HG03457 (cell line): ENCODE measurements at regions not wholly inside any gene's neighbourhood (a gene's known extent, or its start where the extent isn't known, plus 50 kb on each side); places are given as distances from the start of the nearest gene placed in this dataset.
"Not testable (repeated sequence)": the region's sequence is repeated elsewhere in the genome, so short reads cannot be mapped to it uniquely, and the experiment has no call there.

Source experiments
- ATAC-seq: cut with Tn5 transposase; IDR thresholded peaks from one replicate; pipeline ENCODE4 v1.9.1; 2021; ENCODE audit warnings: moderate number of reproducible peaks; ENCODE audit not compliant: unreplicated experiment

DNA sequence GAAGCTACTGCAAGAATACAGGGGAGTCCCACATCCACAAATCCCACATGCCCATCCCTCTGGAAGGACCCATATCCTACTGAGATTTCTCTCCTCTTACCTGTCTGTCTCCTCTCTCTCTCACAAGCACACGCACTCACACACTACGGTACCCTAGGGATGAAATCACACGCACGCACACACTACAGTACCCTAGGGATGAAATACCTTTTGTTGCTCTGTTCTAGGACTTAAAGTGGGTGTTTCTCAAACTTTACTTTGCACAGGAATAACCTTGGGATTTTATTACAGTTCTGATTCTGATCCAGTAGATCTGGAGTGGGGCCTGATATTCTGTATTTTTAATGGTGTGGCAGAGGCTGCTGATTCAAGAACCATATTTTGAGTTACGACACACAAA lies 622.2 kb upstream of the ZNF385D start:
- ATAC-seq = no peak

DNA sequence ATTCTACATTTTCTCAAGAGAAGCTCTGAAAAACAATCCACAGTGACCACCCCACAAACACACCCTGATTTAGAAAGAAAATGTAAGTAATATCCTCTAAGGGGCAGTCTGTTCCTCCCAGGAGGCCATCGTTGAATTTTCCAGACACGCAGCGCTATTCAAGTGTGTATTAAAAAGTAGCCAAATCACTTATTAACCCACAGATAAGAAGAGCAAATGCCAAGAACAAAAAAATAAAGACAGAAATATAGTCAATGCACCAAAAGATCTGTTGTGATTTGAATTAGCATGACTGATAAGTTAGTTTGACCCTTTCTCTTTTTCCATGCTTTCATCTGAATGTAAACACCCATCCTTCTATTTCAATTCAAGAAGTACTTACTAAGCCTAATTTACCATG lies 622.8 kb upstream of the ZNF385D start:
- ATAC-seq = no peak

DNA sequence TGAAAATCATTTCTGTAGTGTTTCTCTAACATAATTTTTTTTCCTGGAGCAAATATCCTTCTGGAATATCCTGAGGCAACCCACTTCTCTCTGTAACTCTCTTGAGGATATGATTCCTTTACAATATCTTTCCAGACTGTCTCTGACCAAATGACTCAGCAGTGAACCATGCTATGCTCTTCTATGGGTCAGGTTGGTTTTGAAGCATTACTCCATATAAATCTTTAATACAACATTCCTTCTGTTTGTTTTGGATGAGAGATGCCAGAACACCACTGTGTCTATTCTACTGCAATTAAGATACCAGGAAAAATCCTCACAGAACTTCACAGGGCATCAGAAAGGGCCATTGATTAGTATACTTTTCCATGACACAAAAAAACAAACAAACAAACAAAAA lies 626.4 kb upstream of the ZNF385D start:
- no peak for ATAC-seq

DNA sequence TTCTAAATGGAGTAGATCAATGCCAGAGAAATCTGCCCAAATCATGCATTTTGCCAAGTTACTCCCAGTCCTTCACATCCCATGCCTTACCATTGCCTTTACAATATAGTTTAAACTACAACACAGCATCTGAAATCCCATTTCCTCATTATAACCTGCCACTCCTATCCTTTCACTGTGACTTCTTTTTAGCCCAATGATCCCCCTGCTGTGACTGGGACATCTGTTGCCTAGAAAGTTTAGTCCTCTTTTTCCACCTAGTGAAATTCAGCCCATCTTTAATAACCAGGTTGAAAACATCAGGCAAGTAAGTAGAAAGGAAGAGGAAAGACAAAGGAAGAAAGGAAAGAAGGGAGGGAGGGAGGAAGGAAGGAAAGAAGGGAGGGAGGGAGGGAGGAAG lies 627.9 kb upstream of the ZNF385D start:
- no peak for ATAC-seq

DNA sequence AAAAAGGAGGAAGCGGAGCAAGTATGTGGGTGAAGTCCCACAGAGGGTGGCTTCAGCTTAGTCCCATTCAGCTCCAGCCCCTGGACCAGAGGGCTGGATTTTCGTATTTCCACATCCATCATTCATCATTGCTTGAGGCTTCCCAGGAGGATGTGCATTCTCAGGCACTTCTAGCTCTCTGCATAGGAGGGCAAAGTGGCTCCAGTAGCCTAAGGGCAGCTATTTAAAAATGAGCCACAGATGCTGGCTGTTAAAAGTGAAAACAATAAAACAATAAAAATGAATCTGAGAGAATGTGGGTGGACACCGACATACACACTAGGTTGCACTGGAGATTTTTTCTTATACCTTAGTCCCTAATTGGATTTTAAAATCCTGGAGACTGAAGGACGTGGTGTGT lies 629.2 kb upstream of the ZNF385D start:
- no peak for ATAC-seq

DNA sequence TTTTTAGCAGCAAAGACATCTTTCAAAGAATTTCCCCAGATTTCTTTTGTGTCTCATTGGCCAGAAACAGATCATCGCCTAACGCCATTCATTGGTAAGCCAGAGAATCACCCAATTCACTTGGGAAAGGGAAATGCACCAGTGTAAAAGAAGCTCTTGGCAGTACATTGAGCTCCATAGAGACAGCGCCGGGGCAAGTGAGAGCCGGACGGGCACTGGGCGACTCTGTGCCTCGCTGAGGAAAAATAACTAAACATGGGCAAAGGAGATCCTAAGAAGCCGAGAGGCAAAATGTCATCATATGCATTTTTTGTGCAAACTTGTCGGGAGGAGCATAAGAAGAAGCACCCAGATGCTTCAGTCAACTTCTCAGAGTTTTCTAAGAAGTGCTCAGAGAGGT lies 630.6 kb upstream of the ZNF385D start:
- ATAC-seq = not testable (repeated sequence)

DNA sequence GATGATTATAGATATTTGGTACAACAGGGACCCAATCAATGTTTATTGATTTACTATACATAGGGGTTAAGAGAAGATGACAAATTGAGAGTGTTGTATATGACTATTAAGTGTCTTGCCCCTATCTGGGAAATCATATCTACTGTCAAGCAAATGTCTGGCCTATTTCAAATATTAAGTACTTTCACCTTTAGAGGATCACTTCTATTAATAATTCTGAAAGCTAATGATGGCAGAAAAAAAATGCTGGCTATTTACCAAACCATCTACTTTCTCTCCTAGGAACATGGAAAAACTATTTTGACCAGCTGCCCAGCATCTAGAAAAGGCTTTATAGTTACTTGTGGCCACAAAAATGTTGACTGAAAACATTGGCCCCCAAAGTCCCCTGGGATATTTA lies 632.3 kb upstream of the ZNF385D start:
- no peak for ATAC-seq

DNA sequence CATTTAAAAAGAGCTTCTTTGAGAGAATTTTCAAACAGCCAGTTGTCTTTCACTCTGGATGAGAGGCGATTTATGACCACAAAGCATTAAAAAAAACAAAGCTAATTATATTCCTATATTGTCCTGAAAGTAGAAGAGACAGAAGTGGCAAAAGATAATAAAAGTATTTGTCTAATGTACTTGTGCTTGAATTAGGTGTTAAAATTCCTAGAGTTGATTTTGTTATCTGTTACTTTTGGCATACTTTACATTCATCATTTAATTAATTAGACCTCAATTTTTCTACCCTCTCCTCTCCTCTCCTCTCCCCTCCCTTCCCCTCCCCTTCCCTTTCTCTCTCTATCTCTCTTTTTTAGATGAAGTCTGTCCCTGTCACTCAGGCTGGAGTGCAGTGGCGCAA lies 635.1 kb upstream of the ZNF385D start:
- no peak for ATAC-seq

DNA sequence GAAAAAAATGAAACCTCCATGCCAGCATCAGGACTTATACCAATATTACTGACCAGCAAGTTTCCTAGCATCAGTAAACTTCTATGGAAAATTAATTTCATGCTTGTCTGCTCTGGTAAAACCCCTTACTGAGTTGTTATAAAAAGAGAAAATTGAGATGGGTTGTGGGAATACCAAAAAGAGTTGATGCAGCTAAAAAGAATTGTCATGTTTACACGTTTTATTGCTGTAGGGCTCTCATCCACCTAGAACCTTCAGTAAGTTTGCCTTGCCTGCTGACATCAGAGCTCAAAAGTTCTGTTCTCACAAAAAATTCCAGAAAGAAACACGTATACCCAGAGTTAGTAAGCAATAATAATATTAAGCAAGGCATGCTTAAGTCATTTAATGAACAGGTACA lies 641.3 kb upstream of the ZNF385D start:
- ATAC-seq = no peak

DNA sequence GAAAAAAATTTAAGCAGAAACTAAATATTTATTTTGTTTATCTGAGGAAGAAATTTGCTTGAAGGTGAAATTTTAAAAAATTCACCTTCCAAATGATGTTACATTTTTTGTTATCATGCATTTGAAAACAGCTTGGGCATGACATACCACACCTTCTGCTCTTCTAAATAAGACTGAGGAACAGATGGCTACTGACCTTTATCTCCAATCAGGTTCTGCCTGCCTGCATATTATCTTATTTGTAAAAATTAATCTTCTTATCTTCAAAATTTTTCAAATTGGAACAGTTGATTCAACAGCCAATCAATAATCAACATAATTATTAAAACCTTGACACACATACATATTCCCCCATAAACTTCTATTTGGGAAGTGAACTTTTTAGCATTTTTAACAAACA lies 641.8 kb upstream of the ZNF385D start:
- ATAC-seq = no peak

DNA sequence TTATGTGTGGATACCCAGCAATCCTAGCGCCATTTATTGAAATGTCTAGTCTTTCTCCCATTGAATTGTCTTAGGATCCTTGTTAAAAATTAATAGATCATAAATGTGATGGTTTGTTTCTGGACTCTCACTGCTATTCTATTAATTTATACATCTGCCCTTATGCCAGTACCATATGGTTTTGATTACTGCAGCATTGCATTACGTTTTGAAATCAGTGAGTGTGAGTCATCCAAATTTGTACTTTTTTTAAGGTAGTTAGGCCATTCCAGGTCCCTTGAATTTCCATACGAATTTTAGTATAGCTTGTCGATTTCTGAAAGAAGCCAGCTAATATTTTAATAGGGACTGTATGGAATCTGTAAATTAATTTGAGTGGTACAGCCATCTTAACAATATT lies 648.6 kb upstream of the ZNF385D start:
- ATAC-seq = no peak

DNA sequence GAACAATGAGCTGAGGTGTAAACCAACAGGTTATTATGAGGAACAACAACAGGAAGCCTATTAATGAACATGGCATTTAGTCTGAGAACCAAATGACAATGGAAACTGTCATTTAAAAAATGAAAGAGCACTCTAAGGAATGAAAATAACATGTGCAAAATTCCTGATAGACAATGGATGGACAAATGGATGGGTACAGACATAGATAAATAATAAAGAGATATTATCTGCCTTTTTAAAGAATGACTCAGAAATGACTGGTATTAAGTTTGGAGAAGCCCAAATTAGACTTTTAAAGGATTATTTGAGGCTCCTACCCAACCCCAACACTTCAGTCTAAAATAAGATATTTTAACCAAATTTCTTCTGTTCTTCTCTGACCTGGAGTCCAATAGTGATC lies 650.5 kb upstream of the ZNF385D start:
- ATAC-seq = no peak

DNA sequence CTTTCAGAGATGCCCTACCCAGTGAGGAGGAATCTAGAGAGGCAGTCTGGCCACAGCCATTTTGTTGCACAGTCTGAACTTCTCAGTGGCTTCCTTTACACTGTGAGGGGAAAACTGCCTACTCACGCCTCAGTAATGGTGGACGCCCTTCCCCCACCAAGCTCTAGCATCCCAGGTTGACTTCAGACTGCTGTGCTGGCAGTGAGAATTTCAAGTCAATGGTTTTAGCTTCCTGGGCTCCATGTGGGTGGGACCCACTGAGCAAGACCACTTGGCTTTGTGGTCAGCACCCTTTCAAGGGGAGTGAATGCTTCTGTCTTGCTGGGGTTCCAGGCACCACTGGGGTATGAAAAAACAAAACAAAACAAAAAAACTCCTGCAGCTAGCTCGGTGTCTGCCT lies 663.2 kb upstream of the ZNF385D start:
- no peak for ATAC-seq

DNA sequence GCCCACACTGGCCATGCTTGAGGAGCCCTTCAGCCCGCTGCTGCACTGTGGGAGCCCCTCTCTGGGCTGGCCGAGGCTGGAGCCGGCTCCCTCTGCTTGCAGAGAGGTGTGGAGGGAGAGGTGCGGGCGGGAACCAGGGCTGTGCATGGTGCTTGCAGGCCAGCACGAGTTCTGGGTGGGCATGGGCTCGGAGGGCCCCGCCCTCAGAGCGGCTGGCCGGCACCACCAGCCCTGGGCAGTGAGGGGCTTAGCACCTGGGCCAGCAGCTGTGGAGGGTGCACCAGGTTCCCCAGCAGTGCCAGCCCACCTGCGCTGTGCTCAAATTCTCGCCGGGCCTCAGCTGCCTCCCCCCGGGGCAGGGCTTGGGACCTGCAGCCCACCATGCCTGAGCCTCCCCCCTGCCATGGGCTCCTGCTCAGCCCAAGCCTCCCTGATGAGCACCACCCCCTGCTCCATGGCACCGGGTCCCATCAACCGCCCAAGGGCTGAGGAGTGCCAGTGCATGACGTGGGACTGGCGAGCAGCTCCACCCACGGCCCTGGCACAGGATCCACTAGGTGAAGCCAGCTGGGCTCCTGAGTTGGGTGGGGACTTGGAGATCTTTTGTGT lies 665.9 kb upstream of the ZNF385D start:
- ATAC-seq = not testable (repeated sequence)

DNA sequence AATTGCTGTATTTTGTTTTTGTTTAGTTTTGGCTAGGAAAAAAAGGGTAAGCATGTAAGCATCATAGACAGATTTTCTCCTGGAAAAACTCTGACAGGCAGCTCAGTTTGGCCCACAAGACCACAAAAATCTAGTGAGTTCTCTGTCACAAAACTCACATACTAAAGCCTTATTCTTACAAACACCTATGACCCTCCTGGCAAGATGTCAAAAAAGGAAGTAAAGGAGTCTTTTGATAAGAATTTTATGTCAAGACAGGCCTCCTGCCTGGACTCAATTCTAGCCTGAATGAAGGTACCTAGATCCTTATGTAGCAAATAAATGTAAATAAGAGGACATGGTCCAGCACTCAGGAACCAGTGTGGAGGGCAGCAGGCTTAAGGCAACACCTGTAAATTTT lies 668.3 kb upstream of the ZNF385D start:
- ATAC-seq = no peak

DNA sequence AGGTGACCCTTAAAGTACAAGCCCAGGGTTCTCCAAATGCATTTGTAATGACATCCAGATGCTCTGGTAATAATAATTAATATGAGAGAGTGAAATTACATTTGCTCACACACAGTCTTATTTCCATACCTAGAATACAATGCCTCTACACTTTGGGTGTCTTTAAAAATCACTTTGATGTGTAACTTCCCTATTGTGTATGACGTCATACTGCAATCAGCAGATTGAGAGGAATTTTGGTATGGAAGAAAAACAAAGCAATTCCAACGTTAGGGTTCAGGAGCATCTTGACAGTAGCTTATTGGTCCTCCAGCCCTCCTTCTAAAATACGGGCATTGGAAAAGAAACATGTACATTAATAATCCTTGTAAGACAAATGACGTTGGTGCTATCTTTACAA lies 670.6 kb upstream of the ZNF385D start:
- no peak for ATAC-seq

DNA sequence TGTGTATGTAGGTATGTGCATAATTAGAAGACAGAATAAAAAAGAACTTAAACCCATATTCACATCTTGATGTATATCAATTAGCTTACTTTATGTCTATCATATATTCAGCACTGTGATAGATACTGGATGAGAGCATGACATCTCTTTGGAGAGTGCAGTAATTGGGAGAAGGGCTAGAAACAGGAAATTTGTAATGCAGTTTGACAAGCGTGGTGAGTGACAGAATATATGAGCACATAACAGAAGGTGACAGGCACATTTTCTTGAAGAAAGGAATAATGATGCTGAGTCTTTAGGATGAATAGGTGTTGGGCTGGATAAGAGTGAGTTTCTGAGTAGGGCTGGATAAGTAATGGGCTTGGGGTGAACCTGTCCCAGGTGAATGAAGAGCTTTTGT lies 680.3 kb upstream of the ZNF385D start:
- ATAC-seq = no peak

DNA sequence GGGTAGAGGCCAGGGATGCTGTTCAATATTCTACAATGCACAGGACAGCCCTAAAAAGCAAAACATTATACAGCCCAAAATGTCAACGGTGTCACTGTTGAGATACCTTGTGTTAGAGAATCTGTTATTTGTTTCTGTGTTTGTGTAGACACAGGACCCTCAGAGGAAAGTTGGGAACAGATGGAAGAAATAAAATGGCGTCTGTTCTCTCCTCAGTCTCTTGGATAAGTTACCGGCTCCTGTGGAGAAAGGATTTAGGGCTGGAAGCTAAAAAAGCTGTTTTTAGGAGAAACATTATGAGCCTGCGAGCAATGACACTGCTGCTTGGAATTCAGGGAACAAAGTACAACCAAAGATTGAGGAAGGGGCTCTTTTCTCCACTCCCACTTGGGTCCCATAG lies 688.6 kb upstream of the ZNF385D start:
- no peak for ATAC-seq

DNA sequence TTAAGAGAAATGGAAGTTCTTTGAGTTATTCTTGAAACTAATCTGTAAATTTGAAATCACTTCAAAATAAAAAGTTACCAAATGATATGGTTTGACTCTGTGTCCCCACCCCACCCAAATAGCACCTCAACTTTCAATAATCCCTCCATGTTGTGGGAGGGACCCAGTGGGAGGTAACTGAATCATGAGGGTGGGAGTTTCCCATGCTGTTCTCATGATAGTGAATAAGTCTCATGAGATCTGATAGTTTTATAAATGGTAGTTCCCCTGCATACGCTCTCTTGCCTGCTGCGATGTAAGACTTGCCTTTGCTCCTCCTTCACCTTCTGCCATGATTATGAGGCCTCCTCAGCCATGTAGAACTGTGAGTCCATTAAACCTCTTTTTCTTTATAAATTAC lies 690.7 kb upstream of the ZNF385D start:
- ATAC-seq = no peak

DNA sequence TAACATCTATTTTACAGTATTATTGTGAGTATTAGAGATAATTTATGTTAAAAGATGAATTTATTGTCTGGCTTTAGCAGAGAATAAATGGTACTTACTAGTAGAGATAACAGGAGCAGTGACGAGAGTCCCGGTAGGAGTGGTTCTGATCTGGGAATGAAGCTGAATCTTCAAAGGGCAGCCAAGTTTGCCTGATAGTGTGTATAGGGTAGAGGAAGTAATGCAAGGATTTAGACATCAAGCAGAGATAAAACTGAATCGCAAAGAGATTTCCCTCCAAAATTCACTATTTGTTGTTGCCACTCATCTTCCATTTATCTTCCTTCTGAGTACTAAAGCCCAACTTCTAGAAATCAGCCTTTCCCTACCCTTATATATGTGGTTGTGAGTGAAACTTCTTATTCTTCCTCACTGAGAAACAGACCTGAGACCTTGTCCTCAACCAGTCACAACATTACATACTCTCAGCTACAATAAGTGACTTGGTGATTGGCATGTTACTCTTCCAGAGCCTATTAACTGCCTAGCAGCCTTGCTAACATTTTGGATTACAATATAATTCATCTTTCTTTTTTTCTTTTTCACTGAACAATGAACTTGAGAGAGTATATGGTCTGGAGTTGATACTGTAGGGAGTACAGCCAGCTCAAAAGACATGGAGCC lies 692.7 kb upstream of the ZNF385D start:
- ATAC-seq = no peak

DNA sequence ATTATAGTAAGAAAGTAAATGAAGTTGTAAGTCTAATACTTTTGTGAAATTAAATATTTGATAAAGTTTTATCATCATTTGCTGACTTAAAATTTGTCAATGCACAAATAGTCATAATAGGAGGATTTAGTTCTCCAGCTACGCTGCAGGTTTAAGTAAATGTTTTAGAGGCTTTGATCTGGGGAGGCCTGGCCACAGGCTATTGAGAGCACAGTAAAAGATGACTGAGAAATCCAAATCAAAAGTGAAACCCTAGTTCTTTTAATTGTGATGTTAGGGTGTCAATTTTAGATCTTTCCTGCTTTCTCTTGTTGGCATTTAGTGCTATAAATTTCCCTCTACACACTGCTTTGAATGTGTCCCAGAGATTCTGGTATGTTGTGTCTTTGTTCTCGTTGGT lies 694.3 kb upstream of the ZNF385D start:
- ATAC-seq = not testable (repeated sequence)

DNA sequence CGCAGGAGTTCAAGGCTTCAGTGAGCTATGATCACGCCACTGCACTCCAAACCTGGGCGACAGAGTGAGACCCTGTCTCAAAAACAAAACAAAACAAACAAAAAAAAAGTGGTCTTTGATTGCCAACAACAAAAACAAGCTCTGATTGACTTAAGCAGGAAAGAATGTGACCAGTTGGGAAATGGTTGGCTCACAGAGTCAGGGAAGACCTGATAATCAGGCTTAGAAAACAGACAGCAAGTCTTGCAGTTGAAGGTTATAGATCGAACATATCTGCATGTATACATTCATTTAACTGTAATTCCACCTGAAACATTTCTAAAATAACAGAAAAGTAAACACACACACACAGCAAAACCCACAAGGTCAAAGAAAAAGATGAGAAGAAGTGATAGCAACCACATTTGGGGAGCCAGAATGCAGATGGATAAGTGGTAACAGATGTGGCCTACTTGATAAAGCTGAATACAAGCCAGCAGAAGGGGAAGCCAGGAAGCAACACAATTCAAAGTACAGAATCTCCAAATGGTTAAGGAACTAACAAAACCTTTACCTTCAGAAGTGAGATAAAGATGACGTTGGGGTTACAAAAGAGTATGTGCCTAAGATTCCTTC lies 699.9 kb upstream of the ZNF385D start:
- no peak for ATAC-seq

DNA sequence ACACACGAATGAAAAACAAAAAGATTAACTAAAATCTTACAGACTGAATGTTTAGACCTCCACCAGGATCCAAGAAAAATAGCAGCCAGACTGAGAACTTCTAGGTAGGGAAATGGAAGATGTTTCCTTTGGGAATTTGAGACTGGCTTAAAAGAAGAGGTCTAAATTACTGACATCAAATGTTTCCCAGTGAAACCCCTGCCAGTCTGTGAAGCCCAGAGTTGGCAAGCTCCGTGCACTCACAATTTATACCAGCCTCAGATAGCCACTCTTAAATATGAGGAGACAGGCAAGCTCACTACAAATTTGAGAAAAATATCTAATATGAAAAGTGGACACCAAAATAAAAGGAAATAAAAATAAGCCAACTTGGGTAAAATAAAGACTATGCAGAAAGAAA lies 700.5 kb upstream of the ZNF385D start:
- ATAC-seq = no peak
